ENCODE measurements at regions not wholly inside any gene's neighbourhood (a gene's known extent, or its start where the extent isn't known, plus 50 kb on each side); places are given as distances from the start of the nearest gene placed in this dataset.
"Not testable (repeated sequence)": the region's sequence is repeated elsewhere in the genome, so short reads cannot be mapped to it uniquely, and the experiment has no call there.

GRCh38 chr16:18190179-18190578 is 146.4 kb downstream of the NPIPA8 start:
- FAIRE-seq; H3K27me3 ChIP-seq (ENCODE audit: control insufficient read depth, insufficient read depth, low read length); H3K36me3 ChIP-seq (ENCODE audit: control insufficient read depth, insufficient read depth, low read length); H3K4me3 ChIP-seq (ENCODE audit: low read depth, low read length); DNase-seq (ENCODE audit: low read depth): not testable (repeated sequence)

DNA sequence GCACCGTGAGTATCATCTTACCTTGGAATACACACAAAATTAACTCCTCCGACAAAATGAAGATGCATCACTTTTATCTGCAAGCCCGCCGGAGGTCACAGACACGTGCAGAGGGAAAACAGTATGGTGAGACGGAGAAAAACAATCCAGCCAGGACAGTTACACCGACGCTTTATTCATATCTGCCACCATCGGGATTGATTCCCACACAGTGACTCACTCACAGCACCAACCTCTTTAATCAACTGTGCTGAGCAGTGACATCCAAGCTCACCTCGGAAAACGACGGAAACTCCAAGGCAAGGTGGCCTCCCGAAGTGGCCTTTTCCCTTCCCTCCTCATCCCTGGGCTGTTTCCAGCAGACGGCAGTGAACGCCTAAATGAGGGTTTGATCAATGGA is 151.8 kb downstream of the NPIPA8 start:
- H3K36me3 ChIP-seq (ENCODE audit: control insufficient read depth, insufficient read depth, low read length); DNase-seq (ENCODE audit: low read depth); H3K27me3 ChIP-seq (ENCODE audit: control insufficient read depth, insufficient read depth, low read length); FAIRE-seq; H3K4me3 ChIP-seq (ENCODE audit: low read depth, low read length): not testable (repeated sequence)

GRCh38 chr16:18181028-18181427 is 155.5 kb downstream of the NPIPA8 start:
- not testable (repeated sequence) for H3K27me3 ChIP-seq (ENCODE audit: control insufficient read depth, insufficient read depth, low read length); H3K36me3 ChIP-seq (ENCODE audit: control insufficient read depth, insufficient read depth, low read length); DNase-seq (ENCODE audit: low read depth); H3K4me3 ChIP-seq (ENCODE audit: low read depth, low read length); FAIRE-seq

DNA sequence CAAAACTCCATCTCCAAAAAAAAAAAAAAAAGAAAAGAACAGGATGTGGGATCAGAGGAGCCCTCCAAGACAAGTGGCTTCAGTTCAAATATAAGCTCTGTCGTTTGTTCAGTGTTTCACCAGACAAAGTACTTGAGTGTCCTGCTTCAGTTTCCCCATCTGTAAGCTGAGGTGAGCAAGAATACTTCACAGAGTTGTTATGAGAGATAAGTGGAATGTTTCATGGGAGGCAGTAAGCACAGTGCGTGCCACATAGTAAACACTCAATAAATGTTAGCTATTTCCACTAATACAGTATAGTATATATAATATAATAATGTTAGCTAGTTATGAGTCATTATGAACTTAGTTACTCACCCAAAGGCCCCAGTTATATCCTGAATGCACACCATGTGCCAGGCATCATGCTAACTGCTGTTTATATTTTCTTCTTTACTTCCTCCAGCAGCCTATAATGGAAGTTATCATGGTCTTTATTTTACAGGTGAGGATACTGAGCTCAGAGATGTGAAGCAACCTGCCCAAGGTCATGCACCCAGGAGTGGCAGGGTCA is 162.5 kb downstream of the NPIPA8 start:
- not testable (repeated sequence) for H3K36me3 ChIP-seq (ENCODE audit: control insufficient read depth, insufficient read depth, low read length); H3K27me3 ChIP-seq (ENCODE audit: control insufficient read depth, insufficient read depth, low read length); H3K4me3 ChIP-seq (ENCODE audit: low read depth, low read length); DNase-seq (ENCODE audit: low read depth); FAIRE-seq

- not testable (repeated sequence) for H3K36me3 ChIP-seq (ENCODE audit: control insufficient read depth, insufficient read depth, low read length); DNase-seq (ENCODE audit: low read depth); H3K27me3 ChIP-seq (ENCODE audit: control insufficient read depth, insufficient read depth, low read length); FAIRE-seq; H3K4me3 ChIP-seq (ENCODE audit: low read depth, low read length)
Observed at GRCh38 chr16:18162293-18162692, 174.2 kb downstream of the NPIPA8 start.

DNA sequence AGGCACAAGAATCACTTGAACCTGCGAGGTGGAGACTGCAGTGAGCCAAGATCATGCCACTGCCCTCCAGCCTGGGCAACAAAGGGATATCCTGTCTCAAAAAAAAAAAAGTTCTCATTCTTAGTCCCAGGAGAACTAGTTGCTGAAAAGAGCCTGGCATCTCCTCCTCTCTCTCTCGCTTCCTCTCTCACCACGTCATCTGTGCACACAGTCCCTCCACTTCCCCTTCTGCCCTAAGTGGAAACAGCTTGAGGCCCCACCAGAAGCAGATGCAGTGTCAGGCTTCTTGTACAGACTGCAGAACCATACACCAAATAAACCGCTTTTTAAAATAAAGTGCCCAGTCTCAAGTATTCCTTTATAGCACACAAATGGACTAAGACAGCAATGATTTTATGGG is 175.3 kb downstream of the NPIPA8 start:
- not testable (repeated sequence) for H3K36me3 ChIP-seq (ENCODE audit: control insufficient read depth, insufficient read depth, low read length); H3K4me3 ChIP-seq (ENCODE audit: low read depth, low read length); FAIRE-seq; H3K27me3 ChIP-seq (ENCODE audit: control insufficient read depth, insufficient read depth, low read length); DNase-seq (ENCODE audit: low read depth)

DNA sequence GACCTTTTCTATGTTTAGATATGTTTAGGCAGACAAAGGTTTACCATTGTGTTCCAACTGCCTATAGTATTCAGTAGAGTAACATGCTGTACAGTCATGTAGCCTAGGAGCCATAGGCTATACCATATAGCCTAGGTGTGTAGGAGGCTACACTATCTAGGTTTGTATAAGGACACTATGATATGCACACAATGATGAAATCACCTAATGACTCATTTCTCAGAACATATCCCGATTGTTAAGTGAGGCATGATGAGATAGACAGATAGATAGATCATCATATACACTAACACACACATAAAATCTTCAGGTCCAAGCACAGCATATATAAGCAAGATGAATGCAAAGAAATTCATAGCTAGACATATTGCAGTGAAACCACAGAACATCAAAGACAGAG is 177.4 kb downstream of the NPIPA8 start:
- FAIRE-seq; H3K36me3 ChIP-seq (ENCODE audit: control insufficient read depth, insufficient read depth, low read length); DNase-seq (ENCODE audit: low read depth); H3K27me3 ChIP-seq (ENCODE audit: control insufficient read depth, insufficient read depth, low read length); H3K4me3 ChIP-seq (ENCODE audit: low read depth, low read length): not testable (repeated sequence)

GRCh38 chr16:18157854-18158253 is 178.7 kb downstream of the NPIPA8 start:
- not testable (repeated sequence) for H3K27me3 ChIP-seq (ENCODE audit: control insufficient read depth, insufficient read depth, low read length); DNase-seq (ENCODE audit: low read depth); FAIRE-seq; H3K36me3 ChIP-seq (ENCODE audit: control insufficient read depth, insufficient read depth, low read length); H3K4me3 ChIP-seq (ENCODE audit: low read depth, low read length)

GRCh38 chr16:18152832-18153231 is 183.7 kb downstream of the NPIPA8 start:
- not testable (repeated sequence) for DNase-seq (ENCODE audit: low read depth); H3K27me3 ChIP-seq (ENCODE audit: control insufficient read depth, insufficient read depth, low read length); H3K4me3 ChIP-seq (ENCODE audit: low read depth, low read length); H3K36me3 ChIP-seq (ENCODE audit: control insufficient read depth, insufficient read depth, low read length); FAIRE-seq

- H3K4me3 ChIP-seq (ENCODE audit: low read depth, low read length); H3K27me3 ChIP-seq (ENCODE audit: control insufficient read depth, insufficient read depth, low read length); DNase-seq (ENCODE audit: low read depth); H3K36me3 ChIP-seq (ENCODE audit: control insufficient read depth, insufficient read depth, low read length): not testable (repeated sequence)
- peak; percentile 23 for FAIRE-seq
Observed at GRCh38 chr16:18148132-18148531, 188.4 kb downstream of the NPIPA8 start.

DNA sequence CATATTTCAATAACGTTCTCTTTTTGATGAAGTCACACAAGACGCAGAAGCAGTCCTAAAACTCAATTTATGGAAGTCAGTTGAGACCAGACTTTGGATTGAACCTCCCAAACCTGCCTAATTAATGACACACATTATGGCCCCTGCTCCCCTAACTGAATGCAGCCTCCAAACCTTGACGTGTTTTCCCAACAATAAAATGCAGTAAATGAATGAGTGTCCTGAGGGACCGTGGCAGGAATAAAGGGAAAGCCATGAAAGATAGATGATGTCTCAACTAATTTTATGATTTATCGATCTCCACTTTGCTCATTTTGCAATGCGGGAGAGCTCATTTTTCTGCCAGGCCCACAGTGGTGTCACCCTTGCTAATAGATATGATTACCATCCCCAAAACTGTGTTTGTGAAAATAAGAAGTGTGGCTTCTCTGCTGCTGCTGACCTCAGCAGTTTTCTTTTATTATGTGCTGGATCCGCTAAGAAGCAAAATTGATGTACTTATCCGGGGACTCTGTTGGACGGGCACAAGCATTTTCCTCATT is 189.9 kb downstream of the NPIPA8 start:
- not testable (repeated sequence) for H3K4me3 ChIP-seq (ENCODE audit: low read depth, low read length); DNase-seq (ENCODE audit: low read depth); FAIRE-seq; H3K36me3 ChIP-seq (ENCODE audit: control insufficient read depth, insufficient read depth, low read length); H3K27me3 ChIP-seq (ENCODE audit: control insufficient read depth, insufficient read depth, low read length)

GRCh38 chr16:18142066-18142465 is 194.5 kb downstream of the NPIPA8 start:
- not testable (repeated sequence) for FAIRE-seq; H3K4me3 ChIP-seq (ENCODE audit: low read depth, low read length); H3K36me3 ChIP-seq (ENCODE audit: control insufficient read depth, insufficient read depth, low read length); DNase-seq (ENCODE audit: low read depth); H3K27me3 ChIP-seq (ENCODE audit: control insufficient read depth, insufficient read depth, low read length)

DNA sequence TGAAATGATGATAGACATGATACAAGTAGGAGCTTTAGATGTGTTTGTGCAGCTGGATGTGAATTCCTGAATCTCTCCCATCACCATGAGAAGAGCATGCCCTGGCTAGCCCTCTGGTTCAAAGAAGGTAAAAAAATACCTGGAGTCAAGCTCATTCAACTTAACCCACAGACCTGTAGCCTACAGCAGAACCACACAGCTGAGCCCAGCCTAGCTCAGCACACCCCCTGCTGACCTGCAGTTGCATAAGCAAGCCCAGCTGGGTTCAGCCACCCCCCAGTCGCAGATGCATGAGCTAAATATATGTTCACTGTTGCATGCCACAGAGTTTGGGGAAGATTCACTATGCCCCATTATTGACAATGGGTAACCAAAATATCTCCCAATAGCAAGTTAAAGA is 200.2 kb downstream of the NPIPA8 start:
- not testable (repeated sequence) for H3K27me3 ChIP-seq (ENCODE audit: control insufficient read depth, insufficient read depth, low read length); H3K36me3 ChIP-seq (ENCODE audit: control insufficient read depth, insufficient read depth, low read length); FAIRE-seq; H3K4me3 ChIP-seq (ENCODE audit: low read depth, low read length); DNase-seq (ENCODE audit: low read depth)

DNA sequence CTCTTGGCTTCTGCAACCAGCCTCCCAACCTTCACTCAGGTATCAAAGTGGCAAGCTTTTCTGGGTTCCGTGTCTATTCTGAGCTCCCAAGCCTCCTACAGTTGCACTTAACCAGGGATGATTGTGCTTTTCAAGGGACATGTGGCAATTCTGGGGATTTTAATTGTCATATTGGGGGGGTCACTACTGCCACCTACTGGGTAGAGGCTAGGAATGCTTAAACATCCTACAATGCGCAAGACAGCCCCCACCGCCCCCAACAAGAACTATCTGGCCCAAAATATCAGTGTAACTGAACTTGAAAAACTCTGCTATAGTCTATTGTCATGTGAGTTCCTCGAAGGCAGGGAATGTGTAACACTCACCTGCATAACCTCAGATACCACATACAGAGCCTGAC is 201.5 kb downstream of the NPIPA8 start:
- DNase-seq (ENCODE audit: low read depth); H3K36me3 ChIP-seq (ENCODE audit: control insufficient read depth, insufficient read depth, low read length); FAIRE-seq; H3K27me3 ChIP-seq (ENCODE audit: control insufficient read depth, insufficient read depth, low read length); H3K4me3 ChIP-seq (ENCODE audit: low read depth, low read length): not testable (repeated sequence)
